ENCODE measurements at regions not wholly inside any gene's neighbourhood (a gene's known extent, or its start where the extent isn't known, plus 50 kb on each side); places are given as distances from the start of the nearest gene placed in this dataset.

GRCh38 chr17:77501751-77502625 is 361.2 kb downstream of the SEC14L1 start:
- no peak for DNase-seq (ENCODE audit: low spot score)

DNA sequence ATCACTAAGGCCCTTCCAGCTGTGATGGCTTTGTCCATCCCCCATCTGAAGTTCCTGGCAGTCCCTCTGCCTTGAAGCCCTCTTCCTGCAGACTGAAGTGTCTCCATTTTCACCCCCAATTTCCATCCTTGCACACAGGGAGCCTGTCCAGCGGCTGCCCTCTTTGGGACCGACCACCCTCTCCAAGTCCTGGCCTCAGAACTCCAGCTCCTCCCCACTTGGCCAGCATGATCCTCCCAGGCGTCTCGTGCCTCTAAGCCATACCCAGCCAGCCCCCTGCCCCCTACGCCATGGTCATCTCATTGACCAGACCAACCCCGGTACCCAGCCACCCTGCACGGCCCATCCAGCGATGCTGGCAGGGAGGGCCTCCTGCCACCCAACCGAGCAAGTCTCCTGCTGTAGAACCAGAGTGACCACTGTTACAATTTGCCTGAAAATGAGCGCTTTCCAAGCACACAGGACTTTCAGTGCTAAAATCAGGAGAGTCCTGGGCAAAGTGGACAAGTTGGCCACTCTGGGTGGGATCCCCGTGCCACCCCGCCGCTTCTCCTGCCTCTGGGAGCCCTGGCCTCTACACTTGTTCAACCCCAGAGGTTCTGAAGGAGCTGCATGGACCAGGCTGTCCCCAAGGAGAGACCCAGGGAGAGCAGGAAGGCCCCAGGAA is 362.0 kb downstream of the SEC14L1 start:
- no peak for DNase-seq (ENCODE audit: low spot score)

DNA sequence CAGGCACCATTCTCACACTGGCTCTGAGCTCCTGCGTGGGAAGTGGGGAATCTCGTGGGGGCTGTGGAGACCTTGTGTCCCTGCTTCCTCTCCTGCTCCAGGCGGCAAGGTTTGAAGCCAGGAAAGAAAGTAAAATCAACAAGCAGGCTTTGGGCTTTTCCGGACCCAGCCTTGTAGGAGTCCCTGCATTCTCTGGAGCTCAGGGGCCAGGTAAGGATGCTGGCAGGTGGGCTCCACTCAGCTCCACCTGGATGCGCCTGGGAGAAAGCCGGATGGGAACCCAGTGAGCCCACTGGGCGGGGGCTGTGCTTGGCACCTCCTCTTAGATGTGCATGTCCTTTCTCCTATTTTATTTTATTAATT is 362.5 kb downstream of the SEC14L1 start:
- DNase-seq (ENCODE audit: low spot score): no peak

DNA sequence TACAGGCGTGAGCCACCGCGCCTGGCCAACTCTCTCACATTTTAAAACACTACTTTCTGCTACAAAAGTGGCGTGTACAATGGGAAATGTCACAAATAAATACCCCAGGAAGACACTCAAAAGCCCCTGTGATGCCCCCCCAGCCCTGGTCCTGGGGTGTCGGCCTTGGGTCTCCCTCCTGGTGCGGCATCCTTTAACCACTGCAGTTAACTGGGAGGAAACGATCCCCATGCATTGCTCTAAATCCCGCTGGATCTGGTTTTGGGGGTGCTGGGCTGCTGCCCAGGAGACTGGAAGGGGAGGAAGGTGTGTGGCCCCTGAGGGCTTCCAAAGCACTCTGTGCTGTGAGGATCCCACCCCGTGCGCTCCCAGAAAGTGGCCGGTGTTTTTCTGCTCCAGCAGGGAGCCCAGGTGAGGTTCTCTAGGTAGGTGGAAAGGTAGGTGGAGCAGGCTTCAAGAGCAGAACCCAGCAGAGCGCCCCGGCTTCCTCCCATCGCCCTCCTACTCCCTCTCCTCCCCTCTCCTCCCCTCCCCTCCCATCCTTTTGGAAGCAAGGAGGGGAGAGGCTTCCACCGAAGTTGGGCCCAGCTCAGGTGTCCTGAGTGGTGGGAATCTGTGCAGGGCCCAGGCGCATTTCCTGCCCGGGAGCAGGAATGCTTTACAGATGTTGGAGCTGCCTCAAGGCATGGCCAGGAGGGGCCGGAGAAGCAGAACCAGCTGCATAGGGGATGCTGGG is 363.3 kb downstream of the SEC14L1 start:
- no peak for DNase-seq (ENCODE audit: low spot score)

DNA sequence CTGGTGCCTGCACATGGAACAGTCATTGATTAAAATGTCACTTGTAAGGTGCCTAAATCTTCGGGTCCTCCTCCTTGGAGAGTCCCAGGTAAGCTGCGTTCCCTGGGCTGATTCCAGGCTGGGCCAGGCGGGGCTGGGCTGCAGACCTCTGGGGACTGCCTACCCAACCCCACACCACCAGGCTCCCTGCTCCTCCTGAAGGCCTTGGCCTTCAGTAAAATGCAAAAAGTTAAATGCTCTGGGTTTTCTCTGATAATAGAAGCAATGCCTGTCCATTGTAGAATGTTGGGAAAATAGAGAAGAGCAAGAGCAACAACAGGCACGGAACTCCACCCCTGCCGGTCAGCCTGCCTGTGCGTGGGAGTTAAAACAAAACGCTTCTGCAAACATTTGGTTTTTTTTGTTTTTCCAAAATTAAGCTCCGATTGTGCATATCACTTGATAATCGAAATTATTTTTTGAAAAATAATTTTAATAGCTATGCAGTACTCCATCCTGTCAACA is 363.9 kb downstream of the SEC14L1 start:
- no peak for DNase-seq (ENCODE audit: low spot score)

GRCh38 chr17:77505181-77505639 is 364.4 kb downstream of the SEC14L1 start:
- no peak for DNase-seq (ENCODE audit: low spot score)

DNA sequence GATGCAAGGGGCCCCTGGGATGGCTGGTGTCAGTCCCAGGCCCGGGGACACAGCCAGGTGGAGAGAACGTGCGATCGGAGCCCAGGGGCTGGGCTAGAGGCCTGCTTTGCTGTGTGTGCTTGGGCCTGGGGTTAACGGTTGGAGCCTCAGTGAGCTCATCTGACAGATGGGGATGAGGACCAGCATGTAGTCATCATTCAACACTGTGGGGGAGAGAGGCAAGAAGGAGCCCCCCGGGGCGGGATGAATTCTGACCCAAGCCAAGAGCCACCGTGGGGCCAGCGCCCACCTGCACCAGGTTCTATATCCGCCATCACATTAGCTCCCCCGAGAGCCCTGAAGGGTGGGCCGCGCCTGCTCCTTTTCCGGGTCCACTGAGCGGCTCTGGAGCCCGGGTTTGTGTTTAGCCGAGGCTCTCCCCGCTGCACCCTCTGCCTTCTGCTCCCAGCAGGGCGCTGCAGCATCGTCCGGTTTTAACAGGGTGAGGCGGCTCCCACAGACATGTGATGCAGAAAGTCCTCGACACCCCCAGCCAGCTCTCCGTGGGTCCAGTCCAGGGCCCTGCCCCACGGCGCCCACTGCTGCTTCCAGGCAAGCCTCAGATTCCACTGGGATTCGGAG is 365.7 kb downstream of the SEC14L1 start:
- DNase-seq (ENCODE audit: low spot score): no peak

- no peak for DNase-seq (ENCODE audit: low spot score)
Measured at GRCh38 chr17:77507111-77507885, 366.5 kb downstream of the SEC14L1 start.

DNA sequence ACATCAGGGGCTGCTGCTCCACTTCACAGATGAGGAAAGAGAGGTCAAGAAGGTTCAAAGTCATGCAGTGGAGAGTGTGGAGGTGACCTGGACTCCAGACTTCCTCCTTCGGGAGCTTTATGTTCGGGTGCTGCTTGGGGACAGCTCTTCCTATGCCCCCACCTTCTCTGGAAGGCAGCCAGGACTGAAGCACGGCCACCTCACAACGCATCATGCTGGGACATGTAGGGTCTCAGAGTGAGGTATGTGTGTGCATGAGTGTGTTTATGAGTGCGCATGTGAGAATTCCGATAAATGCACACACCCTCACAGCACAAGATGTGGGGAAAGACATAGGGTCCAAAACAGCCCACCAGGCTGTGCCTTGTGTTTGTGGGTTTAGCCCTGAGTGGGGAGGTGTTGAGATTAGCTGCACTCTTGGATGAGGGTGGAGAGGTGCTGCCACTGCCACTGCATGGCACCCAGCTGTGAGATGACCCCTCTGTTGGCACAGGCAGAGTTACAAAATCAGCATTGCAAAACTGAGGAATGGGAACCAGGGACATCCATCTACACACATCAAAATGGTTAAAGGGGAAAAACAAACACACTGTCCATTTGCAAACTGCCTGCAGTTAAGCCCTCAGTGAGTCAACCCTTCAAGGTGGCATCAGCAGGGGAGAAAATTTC is 367.4 kb downstream of the SEC14L1 start:
- DNase-seq (ENCODE audit: low spot score): no peak

DNA sequence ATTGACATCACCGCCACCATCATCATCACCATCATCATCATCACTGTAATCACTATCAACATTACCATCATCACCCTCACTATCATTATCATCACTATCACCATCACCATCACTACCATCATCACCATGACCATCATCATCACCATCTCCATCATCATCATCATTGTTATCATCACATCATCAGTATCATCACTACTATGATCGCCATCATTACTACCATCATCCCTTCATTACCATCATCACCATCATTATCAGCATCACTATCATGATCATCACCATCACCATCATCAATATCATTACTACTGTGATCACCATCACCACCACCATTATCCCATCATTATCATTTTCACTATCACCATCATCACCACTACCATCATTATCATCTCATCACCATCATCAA is 368.3 kb downstream of the SEC14L1 start:
- no peak for DNase-seq (ENCODE audit: low spot score)

DNA sequence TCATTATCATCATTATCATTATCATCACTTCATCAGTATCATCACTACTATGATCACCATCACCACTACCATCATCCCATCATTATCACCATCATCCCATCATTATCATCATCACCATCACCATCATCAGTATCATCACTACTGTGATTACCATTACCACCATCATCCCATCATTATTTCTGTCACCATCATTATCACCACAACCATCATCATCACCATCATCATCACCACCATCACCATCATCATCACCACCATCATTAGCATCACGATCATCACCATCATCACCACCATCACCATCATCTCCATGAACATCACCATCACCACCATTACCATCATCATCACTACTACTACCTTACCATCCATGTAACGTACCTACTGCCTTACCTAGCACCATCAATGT is 368.8 kb downstream of the SEC14L1 start:
- no peak for DNase-seq (ENCODE audit: low spot score)

GRCh38 chr17:77510133-77510796 is 369.5 kb downstream of the SEC14L1 start:
- DNase-seq (ENCODE audit: low spot score): no peak

DNA sequence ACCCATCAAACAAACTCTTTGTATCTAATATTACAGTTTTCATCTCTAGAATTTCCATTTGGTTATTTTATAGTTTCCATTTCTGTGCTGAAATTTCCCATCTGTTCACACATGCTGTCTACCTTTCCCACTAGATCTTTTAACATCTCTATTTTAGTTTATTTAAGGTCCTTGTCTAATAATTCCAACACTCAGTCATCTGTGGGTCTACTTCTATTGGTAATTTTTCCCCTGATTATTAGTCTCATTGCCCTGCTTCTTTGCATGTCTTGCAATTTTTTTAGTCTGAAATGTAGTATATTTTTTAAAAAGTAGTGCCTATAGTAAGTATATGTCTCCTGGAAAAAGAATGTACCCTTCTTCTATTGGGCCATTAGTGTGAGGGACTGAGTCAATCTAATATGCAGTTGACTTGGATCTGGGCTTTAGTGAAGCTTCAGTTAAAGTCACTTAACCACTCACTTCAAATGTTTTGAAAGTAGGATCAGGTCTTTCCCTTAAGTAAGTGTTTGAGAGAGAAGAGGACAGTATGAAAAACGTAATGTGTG is 370.8 kb downstream of the SEC14L1 start:
- DNase-seq (ENCODE audit: low spot score): no peak

- DNase-seq (ENCODE audit: low spot score): no peak
Measured at GRCh38 chr17:77512062-77512946, 371.5 kb downstream of the SEC14L1 start.

DNA sequence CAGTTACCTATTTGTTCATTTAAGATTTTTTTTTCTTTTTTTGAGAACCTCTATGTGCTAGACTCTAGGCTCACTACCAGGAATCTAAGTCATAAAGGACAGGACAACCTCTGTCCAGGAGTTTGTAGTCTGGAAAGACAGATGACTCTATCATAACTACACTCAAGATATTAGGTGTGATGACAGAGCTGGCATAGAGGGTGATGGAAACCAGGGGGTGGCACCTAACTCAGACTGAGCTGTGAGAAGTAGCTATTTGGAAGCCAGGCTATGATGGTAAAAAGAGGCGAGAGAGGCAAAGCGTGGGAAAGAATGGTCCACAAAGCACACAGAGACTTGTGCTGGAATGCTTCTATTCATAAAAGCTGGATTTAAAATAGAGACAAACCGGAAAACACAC is 372.3 kb downstream of the SEC14L1 start:
- no peak for DNase-seq (ENCODE audit: low spot score)

DNA sequence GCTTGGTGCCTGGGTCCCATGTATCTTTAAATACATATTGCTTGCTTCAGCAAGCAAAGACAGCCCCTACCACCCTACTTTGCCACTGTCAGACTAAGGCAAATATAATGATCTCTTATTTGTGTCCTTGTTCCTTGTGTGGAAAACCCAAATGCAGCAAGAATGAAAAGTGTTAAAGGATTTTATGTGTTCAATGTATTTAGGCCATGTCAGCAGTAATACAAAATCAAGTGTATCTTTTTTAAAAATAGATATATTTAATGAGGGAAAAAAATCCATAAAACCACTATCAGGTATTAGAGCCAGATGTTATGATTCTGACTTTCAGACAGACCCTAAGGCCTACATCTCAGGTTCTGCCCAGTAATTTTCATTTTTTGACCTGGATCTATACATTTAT is 374.5 kb downstream of the SEC14L1 start:
- no peak for DNase-seq (ENCODE audit: low spot score)

DNA sequence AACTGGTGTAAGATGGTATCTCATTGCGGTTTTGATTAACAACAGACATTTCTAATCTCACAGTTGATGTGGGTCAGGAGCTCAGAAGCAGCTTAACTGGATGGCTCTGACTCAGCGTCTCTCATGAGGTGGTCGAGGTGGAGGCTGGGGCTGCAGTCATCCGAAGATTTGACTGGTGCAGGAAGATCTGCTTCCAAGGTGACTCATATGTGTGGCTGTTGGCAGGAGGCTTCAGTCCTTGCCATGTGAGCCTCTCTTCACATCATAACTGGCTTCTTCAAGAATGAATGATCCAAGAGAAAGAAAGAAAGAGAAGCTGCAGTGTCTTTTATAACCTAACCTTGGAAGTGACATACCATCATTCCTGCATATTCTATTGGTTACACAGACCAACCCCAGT is 376.1 kb downstream of the SEC14L1 start:
- peak; percentile 15 for DNase-seq (ENCODE audit: low spot score)

DNA sequence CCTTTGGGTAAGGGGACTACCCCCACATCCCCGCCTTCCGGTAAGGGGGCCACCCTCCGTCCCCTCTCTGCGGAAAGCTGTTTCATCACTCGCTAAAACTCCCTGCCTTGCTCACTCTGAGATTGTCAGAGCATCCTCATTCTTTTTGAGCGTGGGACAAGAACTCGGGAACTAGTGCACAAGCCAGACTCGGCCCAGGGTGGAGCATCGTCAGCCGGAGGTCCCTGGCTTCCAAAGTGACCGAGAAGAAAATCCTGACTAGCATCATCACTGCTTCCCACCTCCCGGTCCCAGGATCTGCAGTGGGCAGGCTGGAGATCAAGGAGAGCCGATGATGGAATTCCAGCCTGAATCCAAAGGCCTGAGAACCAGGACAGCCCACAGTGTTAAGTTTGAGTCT is 380.3 kb downstream of the SEC14L1 start:
- DNase-seq (ENCODE audit: low spot score): no peak

GRCh38 chr17:77523540-77523939 is 382.8 kb downstream of the SEC14L1 start:
- no peak for DNase-seq (ENCODE audit: low spot score)

Data from kidney capillary endothelial cell (primary cell).